Inflammatory macrophage treated with lipopolysaccharide for 4 hours (primary cell): ENCODE measurements at regions not wholly inside any gene's neighbourhood (a gene's known extent, or its start where the extent isn't known, plus 50 kb on each side); places are given as distances from the start of the nearest gene placed in this dataset.
"Not testable (repeated sequence)": the region's sequence is repeated elsewhere in the genome, so short reads cannot be mapped to it uniquely, and the experiment has no call there.

ENCODE experiments used
- DNase-seq: peaks from one replicate; pipeline ENCODE4 v3.0.0-alpha.2; 2020

DNA sequence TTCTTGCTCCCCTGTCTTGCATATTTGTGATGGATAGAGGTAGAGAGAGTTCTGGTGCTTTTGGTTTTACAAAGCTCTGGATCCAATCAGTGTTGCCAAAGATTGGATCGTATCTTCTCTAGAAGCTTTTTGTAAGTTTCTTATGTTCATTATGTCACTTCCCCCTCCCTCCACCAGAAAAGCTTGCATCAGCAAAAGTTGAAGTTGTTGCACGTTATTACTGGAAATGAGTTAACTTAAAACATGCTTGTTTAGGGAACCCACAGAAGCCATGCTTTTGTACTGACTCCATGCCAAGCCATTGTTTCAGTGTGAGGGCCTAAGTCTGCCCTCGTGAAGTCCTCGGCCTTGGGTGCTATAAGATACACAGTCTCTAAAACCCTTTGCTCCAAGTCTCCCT lies 186.5 kb downstream of the ERCC6L2 start:
- DNase-seq, result peak; percentile 70

DNA sequence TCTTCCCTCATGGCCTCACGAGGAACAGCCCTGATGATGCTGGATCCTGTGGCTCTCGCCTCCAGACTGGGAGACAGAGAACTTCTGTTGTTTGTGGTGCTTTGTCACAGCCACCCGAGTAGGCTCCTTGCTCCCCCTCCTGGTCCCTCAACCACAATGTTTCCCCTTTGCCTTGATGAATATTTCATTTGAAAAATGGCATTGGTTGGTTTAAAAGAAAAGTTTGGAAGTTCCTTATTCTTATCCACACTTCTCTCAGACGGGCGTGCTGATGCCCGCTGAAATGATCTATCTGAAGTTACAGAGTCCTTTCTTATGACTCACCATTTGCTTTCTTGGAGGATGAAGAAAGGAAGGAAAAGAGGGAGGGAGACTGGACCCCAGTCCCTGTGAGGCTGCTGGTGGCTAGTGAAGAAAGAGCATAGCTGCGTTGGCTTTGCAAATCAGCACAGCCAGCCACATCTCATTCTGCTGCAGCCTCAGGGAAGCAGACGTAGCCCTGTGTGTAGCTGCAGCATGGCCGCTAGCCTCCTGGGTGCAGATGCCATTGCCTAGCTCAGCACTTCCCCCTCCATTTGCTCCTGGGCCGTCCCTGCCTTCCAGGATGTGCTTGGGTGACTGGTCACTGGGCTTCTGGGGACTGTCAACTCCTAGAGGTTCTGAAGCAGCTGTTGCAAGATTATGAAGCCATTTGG lies 185.9 kb downstream of the ERCC6L2 start:
- peak; percentile 61 for DNase-seq

DNA sequence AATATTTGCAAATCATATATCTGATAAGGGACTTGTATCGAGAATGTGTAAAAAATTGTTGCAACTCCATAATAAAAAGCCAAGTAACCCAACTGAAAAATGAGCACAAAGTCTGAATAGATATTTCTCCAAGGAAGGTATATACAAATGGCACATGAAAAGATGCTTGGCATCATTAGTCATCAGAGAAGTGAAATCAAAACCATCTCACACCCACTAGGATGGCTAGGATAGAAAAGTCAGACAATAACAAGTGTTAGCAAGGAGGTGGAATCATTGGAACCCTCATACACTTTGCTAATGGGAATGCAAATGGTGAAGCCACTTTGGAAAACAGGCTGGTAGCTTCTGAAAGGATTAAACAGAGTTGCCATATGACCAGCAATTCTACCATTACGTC lies 182.7 kb downstream of the ERCC6L2 start:
- no peak for DNase-seq

DNA sequence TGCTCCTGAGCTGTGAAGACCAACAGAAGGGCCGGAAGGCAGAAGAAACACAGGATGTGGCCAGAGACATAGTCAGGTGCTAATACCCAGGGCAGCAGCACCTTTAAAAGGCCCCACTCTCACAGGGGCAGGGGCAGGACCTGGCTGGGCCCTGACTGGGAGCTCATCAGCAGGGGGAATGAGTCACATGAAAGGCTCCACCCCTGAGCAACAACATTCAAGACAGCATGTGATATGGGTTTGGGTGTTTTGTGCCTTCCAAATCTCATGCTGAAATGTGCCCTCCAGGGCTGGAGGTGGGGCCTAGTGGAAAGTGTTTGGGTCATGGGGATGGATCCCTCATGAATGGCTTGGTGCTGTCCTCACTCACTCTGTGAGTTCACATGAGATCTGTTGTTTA lies 181.7 kb downstream of the ERCC6L2 start:
- no peak for DNase-seq

DNA sequence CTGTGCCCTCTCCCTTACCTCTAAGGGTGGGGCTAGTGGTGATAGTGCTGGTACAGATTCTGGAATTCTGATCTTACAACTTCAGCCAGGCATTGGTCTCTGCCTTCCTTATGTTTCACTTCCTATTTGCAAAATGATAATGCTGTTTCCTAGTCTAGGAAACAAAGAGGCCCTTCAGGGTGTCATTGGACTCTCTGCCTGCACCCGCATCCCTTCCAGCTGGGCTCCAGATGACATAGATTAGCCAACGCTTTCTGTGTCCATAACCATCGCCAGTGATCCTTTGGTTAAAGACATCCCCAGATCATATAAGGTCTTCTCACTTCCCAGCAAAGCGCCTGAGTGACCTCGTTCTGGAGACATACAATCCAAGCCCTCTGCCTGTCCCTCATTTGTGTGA lies 180.7 kb downstream of the ERCC6L2 start:
- DNase-seq, result no peak

DNA sequence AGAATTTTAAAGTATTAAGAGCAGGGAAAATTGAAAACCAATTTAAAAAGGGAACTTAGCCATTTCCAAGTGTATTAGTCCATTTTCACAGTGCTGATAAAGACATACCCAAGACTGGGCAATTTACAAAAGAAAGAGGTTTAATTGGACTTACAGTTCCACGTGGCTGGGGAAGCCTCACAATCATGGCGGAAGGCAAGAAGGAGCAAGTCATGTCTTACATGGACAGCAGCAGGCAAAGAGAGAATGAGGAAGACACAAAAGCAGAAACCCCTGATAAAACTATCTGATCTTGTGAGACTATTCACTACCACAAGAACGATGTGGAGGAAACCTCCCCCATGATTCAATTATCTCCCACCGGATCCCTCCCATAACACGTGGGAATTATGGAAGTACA lies 178.8 kb downstream of the ERCC6L2 start:
- DNase-seq, result not testable (repeated sequence)

DNA sequence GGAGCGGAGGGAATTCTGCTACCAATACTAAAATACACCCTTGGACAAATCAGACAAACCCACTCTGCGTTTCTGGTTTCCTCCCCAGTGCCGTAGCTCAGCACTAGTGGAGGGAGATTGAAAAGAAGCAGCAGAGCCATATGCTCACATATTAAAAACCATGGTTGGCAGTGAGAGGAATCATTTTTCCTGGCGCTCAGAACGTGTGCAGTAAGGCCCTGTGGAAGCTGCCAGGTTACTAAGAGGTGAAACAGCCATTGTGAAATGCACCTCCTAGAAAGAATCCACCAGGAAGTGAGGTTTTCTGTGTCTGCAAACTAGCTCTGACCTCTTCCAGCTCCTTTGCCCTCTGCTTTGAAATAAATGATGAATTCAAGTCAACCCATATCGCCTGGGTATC lies 177.2 kb downstream of the ERCC6L2 start:
- DNase-seq, result no peak

DNA sequence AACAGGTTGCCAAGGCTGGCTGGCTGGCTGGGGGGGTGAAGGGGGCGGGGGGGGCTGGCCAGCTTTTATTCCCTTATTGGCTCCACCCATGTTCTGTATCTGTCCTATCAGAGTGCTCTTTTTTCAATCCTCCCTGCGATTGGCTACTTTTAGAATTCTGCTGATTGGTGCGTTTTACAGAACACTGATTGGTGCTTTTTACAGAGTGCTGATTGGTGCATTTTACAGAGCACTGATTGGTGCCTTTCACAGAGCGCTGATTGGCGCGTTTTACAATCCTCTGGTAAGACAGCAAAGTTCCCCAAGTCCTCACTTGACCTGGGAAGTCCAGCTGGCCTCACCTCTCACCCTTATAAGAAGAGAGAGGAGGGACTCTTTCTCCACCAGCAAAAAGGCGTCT lies 175.9 kb downstream of the ERCC6L2 start:
- DNase-seq, result no peak

DNA sequence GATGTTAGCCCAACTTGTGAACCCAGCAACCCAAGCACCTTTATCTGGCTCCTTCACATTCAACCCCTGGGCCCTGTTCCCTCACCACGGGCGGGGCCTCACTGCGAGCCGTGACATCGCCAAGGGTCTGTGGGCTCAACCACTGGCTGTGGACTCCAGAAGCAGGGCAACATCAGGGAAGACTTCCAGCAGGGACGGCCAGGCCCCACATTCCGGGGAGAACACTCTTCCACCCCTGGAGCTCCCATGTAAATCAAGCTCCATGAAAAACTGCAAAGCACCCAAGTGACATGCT lies 175.3 kb downstream of the ERCC6L2 start:
- no peak for DNase-seq

DNA sequence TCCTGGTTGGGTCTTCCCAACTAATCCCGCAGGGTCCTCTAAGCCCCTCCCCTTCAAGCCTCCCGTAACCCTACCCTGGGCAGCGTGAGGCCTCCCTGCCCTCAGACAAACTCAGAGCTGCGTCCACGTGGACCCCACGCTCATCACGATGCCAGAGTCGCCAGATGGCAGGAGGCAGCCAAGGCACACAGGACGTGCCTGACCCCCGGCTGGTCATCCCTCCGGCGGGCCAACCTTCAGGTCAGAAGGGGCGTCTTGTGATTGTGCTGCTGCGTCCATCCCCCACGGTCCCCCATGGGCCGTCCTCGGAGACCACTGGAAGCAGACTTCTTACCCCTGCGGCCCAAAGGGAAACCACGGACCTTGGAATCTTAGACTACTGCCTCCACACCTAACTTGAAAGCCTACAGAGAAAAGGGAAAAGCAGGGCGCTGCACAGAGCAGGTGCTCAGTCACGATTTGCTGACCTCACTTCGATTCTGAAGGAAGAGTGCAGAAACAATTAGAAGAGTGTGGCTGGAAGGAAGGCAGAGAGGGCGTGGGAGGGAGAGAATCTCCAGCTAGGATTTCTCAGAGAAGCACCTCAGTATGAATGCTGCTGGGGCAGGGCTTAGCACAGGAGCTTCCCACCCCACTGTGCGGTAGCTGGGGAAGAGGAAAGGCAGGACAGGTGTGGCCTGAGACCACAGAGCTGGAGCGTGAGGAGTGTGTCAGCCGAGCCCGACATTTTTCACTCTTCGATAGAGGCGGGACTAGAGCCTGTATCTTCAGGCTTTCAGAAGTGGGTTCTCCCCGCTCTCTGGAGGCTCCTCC lies 174.8 kb downstream of the ERCC6L2 start:
- DNase-seq, result no peak

DNA sequence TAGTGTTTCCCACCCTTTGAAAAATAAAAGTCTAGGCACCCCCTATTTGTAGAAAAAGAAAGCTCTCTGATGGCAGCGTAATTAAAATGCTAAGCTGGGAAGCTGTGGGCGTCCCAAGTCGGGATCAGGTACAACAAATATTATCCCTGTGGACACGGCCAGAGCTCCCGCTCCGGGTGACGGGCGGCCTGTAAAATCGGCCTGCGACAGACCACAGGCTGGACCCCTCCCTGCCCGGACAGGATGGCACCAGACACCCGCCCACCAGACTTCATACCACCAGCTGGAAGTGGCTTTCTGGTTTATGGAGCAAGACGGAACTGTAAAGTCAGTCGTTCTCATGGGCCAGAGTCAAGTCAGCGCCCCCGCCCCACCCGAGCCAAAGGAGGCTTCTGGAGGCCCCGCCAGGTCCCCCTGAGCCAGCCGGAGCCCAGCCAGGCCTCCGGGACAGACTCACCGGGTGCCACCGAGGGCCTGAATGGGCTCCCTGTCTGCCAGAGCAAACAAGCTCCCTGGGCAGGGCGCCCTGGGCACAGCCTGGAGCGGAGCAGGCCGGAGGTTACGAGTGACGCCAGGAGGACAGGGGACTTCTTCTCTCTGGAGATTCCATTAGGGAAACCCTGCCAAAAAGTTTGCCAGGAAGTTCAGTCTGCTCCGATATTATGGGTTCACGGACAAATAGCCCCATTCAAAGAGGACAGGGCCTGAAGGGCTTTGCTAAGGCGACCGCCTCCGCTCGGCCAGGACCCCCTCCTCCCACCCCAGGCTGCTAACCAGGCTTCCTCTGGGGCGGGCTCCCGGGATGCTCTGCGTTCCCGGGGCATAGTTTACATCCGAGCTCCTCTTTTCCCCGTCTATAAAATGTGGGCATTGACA lies 173.7 kb downstream of the ERCC6L2 start:
- no peak for DNase-seq

DNA sequence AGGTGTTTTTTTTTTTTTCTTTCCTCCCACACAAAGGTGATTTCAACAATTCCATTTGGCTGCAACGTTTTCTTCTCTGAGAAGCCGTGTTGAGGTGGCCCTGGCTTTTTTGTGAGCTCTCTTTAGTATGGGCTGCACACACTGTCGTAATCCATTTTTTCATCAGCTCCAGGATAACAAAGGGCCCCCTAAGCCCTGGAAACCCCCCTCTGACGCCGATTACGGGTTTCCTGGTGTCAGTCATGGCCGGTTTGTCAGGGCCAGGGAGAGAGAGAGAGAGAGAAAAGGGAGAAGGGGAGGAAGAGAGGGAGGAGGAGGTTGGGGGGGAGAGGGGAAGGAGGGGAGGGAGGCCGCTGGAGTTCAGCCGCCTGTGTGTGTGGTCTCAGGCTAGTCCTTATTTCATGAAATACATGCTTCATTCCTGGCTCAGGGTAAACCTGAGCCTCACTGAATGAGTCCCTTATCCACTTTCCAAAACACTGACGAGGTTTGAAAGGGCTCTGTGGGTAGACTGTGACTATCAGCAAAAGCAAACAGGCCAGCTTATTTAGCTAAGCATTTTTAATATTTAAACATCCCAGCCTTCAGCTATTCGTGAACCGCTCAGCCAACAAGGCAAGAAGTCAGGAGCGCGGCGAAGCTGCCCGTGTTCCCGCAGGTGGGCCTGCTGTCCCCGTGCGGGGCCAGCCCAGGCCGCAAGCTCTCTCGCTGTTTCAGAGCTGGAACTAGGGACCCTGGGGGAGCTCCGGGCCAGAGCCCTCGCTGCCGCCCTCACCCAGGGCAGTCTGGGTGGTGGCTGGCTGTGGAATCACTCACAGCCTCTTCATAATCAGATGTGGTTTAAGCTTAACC lies 172.8 kb downstream of the ERCC6L2 start:
- no peak for DNase-seq

DNA sequence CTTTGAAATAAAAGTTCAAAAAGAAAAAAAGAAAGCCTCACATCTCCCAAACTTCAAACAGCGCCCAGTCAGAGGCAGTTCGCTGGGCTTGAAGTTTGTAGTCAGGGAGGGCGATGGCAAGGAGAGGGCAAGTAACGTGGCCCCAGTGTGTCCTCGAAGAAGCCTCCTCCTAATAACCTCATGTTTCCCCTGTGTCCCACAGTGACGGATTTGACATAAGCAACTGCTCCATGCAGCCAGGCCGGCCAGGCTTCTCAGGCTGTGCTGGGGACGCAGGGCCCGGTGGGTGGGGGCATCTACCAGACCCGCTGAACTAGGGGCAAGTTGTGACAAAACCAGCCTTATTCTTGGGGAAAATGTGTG lies 172.2 kb downstream of the ERCC6L2 start:
- DNase-seq, result no peak

DNA sequence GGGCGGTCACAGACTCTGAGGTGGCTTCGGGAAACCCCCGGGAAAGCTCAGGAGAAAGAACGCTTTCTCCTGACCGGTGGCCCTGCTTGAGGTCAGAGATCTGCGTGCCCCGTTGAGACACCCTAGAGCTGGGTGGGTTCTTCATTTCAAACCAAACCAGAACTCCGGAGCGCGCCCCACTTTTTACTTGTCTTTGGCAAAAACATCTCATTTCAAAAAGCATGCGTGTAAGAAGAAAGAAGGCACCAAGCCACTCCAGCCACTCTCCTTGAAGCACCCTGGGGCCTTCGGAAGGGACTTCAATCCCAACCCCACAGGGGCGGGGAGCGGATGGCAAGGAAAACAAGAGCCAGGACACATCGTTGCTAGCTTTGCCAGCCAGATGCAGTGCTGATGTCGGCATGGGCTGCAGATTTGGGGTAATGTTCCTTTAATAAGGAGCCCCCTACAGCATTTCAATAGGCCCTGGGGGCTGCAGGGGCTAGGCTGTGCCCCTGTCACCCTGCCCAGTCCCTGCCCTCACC lies 171.7 kb downstream of the ERCC6L2 start:
- no peak for DNase-seq

DNA sequence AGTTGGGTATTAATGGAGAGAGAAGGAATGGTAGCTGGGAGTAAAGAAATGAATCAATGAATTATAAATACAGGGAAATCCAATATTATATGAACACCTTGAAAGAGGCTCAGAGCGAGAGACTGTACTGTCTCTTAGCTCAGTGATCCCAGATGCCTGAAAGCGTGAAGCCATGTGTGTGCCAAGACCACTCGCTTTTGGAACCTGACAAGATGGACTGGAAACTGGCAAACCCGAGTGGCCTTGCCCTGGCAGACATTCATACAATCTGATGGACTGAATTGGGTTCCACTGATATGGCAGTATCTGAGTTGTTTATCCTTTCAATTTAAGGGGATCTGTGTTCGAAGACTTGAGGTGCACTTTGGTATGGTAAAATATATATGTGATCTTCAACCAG lies 170.3 kb downstream of the ERCC6L2 start:
- DNase-seq, result no peak

DNA sequence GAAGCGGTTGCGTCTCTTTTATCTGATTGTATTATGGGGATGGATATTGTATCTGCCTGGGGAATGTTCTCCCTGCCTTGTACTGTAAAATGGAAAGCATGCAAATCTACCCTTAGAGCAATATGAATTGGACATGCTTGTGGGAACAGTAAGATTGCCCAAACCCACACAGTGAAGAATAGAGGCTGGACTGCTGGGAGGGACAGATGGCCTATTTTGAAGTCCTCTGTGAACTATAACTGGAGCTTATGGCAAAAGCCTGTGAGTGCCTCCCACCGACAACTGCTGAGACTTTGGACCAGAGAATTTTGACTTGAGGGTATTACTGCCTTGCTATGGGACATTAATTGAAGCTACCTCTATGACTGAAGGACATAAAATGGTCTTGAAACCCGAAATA lies 168.9 kb downstream of the ERCC6L2 start:
- DNase-seq, result no peak

DNA sequence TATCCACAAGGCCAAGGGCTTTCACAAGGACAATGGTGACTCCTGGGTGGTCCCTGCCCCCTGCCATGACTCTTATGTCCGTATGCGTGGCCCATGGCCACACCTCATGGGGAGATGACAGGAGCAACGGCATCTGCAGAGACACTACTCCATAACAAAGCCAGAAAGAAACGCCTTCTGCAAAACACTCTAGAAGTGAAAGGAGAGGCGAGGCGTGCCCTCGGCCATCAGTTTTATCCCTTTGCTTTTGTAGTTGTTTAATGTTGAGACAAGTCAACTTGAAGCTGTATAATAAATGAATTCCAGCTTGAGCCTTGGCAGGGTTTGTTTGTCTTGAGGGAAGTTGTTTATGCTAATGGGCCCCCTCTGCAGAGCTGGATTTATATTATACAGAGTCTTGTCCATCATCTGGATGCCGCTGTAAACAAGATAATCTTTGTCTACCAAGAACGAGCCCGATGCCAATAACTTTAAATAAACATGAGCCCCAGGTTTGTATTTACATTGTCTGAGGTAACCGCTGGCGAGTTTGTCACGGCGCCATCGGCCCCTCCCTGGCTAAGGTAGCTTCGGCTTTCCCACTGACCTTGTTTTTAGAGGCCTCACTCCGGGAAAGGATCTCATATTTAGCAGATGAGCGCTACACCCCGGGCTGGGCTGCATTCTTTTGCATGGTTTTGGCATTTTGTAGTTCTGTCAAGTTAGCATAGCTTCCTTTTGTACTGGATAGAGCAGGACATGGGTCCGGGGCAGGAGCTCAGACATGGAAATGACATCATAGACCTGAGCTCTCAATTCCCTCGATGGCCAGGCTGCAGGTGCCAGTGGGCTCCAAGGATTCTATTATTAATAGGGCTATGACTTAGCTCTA lies 165.3 kb downstream of the ERCC6L2 start:
- DNase-seq, result no peak

DNA sequence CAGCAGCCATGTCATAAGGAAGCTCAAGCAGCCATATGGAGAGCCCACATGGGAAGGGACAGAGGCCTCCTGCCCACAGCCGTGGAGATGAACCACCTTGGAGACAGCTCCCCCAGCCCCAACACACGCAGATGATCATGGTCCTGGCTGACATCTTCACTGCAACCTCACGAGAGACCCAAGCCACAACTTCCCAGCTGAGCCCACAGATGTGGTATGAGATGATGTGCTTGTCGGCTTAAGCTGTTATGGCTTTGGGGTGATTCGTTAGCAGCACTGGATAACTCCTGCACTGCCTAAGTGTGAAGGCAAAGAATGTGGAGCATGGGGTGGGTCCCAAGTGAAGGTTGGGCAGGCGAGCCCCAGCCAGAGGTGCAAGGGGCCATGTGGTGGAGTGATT lies 163.4 kb downstream of the ERCC6L2 start:
- no peak for DNase-seq

DNA sequence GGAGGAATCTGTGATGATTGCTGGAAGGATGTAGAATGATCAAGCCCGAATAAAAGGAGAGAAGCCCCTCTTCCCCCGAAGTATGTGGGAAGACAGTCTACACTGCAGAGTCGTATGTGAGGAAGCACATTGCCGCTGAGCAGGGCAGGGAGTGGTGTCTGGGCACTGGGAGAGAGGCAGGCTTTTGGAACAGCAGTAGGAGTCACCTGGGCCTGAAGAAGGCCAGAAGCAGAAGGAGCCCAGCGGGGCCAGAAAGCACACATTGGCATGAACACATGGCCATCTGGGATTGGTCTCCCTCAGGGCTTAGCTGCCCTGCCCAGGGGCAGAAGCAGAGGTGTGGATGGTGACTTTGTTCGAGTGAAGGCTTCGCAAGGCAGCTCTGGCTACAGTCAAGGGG lies 162.8 kb downstream of the ERCC6L2 start:
- DNase-seq, result no peak

DNA sequence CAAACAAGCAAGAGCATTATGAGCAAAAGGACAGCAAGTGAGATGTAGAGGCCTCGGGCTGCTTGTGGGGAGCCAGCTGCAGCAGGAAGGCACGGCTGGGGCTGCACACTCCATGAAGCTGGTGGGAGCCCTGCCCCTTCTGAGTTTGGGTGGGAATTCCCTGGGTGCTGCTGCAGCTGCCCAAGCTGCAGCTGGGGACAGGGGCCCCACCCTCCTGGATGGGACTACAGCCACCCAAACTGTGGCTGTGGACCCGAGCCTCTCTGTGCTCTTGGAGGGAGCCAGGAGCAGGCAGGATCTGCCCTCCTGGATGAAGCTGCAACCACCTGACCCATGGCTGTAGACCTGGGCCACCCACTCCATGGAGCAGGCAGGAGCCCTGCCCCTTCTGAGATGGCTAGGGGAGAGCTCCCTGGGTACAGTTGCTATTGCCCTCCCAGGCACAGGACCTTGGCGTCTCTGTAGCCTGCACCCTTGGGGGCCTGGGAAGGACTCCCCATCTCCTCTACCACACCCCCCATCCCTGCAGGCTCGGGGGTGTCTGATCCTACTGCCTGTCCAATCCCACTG lies 159.1 kb downstream of the ERCC6L2 start:
- DNase-seq, result no peak

DNA sequence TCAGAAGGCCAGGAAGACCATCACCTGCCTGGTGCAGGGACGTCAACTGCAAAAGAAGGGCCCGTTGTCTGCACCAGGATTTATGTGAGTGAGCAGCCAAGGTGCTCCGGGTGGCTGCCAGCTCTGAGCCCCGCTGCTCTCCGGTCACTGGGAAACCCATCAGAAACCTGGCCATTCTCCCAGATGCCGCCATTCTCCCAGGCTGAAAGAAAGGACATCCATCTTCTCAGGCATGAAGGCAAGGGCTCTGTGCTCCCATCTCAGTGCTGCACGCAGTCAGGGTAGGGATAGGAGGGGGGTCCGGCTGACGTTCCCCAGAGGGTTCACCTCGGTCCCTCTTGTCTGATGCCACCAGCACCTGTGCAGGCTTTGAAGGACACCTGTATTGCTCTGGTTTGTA lies 158.4 kb downstream of the ERCC6L2 start:
- no peak for DNase-seq
